ENCODE measurements at regions not wholly inside any gene's neighbourhood (a gene's known extent, or its start where the extent isn't known, plus 50 kb on each side); places are given as distances from the start of the nearest gene placed in this dataset.
"Not testable (repeated sequence)": the region's sequence is repeated elsewhere in the genome, so short reads cannot be mapped to it uniquely, and the experiment has no call there.

DNA sequence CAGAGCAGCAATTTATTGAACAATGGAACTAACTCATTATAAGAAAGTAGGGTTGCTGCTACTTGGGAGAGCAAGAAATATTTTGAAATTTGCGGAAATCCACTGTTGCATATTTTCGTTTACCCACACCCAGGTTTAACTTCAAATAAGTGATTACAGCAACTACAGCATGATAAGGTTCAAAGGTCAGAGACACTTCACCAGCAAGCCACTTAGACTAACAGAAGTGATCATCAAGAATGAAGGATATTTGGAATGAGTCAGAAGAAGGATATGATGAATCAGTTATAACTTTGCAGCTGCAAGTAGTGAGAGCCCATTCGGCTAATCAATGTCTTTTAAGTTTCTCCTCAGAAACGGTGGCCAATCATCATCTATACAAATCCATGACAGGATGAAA is 199.3 kb downstream of the TMA16 start:
- DNase-seq (ENCODE audit: low spot score): no peak
- no peak overlapping the region for H3K4me2 ChIP-seq (ENCODE audit: low read length)
- CTCF ChIA-PET (ENCODE audit: unreplicated experiment): no interaction called here
- H3K9me3 ChIP-seq (ENCODE audit: low read length): no peaks in the 10 kb centered on the region
- H3K4me1 ChIP-seq (ENCODE audit: insufficient read depth, low read length, poor library complexity, severe bottlenecking): no peaks in the 10 kb centered on the region
- H3K27ac ChIP-seq (ENCODE audit: low read depth, low read length, poor library complexity, severe bottlenecking): no peak overlapping the region
- no peak overlapping the region for H3K4me3 ChIP-seq (ENCODE audit: low read depth, low read length, poor library complexity, severe bottlenecking)
- TF ChIP-seq, protein P1, sequence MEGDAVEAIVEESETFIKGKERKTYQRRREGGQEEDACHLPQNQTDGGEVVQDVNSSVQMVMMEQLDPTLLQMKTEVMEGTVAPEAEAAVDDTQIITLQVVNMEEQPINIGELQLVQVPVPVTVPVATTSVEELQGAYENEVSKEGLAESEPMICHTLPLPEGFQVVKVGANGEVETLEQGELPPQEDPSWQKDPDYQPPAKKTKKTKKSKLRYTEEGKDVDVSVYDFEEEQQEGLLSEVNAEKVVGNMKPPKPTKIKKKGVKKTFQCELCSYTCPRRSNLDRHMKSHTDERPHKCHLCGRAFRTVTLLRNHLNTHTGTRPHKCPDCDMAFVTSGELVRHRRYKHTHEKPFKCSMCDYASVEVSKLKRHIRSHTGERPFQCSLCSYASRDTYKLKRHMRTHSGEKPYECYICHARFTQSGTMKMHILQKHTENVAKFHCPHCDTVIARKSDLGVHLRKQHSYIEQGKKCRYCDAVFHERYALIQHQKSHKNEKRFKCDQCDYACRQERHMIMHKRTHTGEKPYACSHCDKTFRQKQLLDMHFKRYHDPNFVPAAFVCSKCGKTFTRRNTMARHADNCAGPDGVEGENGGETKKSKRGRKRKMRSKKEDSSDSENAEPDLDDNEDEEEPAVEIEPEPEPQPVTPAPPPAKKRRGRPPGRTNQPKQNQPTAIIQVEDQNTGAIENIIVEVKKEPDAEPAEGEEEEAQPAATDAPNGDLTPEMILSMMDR (conservative IDR thresholded peaks at IDR 0.05; ENCODE audit: low read length): no peak
- TF ChIP-seq EZH2phosphoT487 (IDR thresholded peaks at IDR 0.05; ENCODE audit: borderline replicate concordance, low read depth, low read length): no peak
- intact Hi-C loops (cut with micrococcal nuclease; ENCODE audit: unreplicated experiment): no loop called here
- no TSS peak for BruUV-seq (replicated peaks)
- H3K9me2 ChIP-seq (ENCODE audit: insufficient read depth, low read length): no peaks in the 10 kb centered on the region
- POLR2A ChIA-PET: no interaction called here
- no peaks in the 10 kb centered on the region for H4K20me1 ChIP-seq (ENCODE audit: insufficient read depth, low read length)
- H2AFZ ChIP-seq (ENCODE audit: low read length): no peak overlapping the region
- H3K36me3 ChIP-seq (ENCODE audit: insufficient read depth, low read length): no peaks in the 10 kb centered on the region
- no peaks in the 10 kb centered on the region for H3K79me2 ChIP-seq (ENCODE audit: insufficient read depth, low read depth, low read length)

DNA sequence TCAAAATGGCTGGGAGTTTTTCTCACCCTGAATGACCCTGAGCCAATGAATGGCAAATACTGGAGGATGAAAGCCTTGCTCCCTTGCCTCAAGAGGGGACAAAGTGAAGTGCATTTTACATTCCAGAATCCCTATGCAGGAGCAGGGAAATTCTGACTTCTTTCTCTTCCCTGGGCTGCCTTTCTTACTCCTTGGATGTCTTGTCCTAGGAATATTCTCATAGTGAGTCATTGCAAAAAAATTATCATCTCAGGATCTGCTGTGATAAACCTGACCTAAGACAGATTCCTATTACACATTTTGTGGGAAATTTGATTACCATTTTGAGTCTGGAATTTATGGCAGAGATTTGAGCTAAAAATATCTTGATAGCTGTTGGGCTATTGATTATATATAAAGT is 199.9 kb downstream of the TMA16 start:
- Histone ChIP-seq H3K9me2 (ENCODE audit: insufficient read depth, low read length) (no peaks in the 10 kb centered on the region), H2AFZ (ENCODE audit: low read length) (no peak overlapping the region), H3K4me2 (ENCODE audit: low read length) (no peak overlapping the region), H3K9me3 (ENCODE audit: low read length) (no peaks in the 10 kb centered on the region), H3K36me3 (ENCODE audit: insufficient read depth, low read length) (no peaks in the 10 kb centered on the region), H3K4me1 (ENCODE audit: insufficient read depth, low read length, poor library complexity, severe bottlenecking) (no peaks in the 10 kb centered on the region), H3K27ac (ENCODE audit: low read depth, low read length, poor library complexity, severe bottlenecking) (no peak overlapping the region), H4K20me1 (ENCODE audit: insufficient read depth, low read length) (no peaks in the 10 kb centered on the region), H3K79me2 (ENCODE audit: insufficient read depth, low read depth, low read length) (no peaks in the 10 kb centered on the region), H3K4me3 (ENCODE audit: low read depth, low read length, poor library complexity, severe bottlenecking) (no peak overlapping the region)
- intact Hi-C loops (cut with micrococcal nuclease; ENCODE audit: unreplicated experiment): no loop called here
- BruUV-seq (replicated peaks): no TSS peak
- POLR2A ChIA-PET: interaction anchor here (0.6 kb wide), 1 partner anchor 364 kb away, joined by 3 read pairs; no protein-coding TSS in a partner anchor
- CTCF ChIA-PET (ENCODE audit: unreplicated experiment): no interaction called here
- DNase-seq (ENCODE audit: low spot score): no peak
- TF ChIP-seq, protein P1 (conservative IDR thresholded peaks at IDR 0.05; ENCODE audit: low read length): no peak
- TF ChIP-seq EZH2phosphoT487 (IDR thresholded peaks at IDR 0.05; ENCODE audit: borderline replicate concordance, low read depth, low read length): no peak

DNA sequence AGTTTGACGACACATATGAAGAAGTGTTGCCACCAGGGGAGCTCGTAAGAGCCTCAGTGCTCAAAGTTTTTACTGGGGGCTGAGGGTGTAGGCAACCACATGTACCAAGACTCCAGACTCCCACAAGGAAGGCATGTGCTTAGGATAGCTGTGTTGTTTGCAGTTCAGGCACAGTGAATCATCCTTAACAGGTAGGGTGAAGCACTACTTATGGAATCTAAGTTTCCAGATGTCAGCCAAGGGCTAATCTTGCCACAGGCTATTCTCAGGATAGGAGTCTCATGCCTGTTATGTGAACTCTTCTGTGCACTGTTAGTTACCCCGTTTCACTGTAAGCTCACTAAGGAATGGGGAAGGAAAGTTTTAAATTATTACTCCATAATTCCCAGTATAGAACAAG is 202.6 kb downstream of the TMA16 start:
- intact Hi-C loops (cut with micrococcal nuclease; ENCODE audit: unreplicated experiment): no loop called here
- Histone ChIP-seq H4K20me1 (ENCODE audit: insufficient read depth, low read length) (no peaks in the 10 kb centered on the region), H3K9me3 (ENCODE audit: low read length) (no peaks in the 10 kb centered on the region), H3K27ac (ENCODE audit: low read depth, low read length, poor library complexity, severe bottlenecking) (no peak overlapping the region), H2AFZ (ENCODE audit: low read length) (no peak overlapping the region), H3K4me3 (ENCODE audit: low read depth, low read length, poor library complexity, severe bottlenecking) (no peak overlapping the region), H3K4me2 (ENCODE audit: low read length) (no peak overlapping the region), H3K4me1 (ENCODE audit: insufficient read depth, low read length, poor library complexity, severe bottlenecking) (no peaks in the 10 kb centered on the region), H3K9me2 (ENCODE audit: insufficient read depth, low read length) (no peaks in the 10 kb centered on the region), H3K79me2 (ENCODE audit: insufficient read depth, low read depth, low read length) (no peaks in the 10 kb centered on the region), H3K36me3 (ENCODE audit: insufficient read depth, low read length) (no peaks in the 10 kb centered on the region)
- CTCF ChIA-PET (ENCODE audit: unreplicated experiment): no interaction called here
- no peak for TF ChIP-seq EZH2phosphoT487 (IDR thresholded peaks at IDR 0.05; ENCODE audit: borderline replicate concordance, low read depth, low read length)
- TF ChIP-seq, protein P1 (conservative IDR thresholded peaks at IDR 0.05; ENCODE audit: low read length): no peak
- POLR2A ChIA-PET: no interaction called here
- BruUV-seq (replicated peaks): no TSS peak
- no peak for DNase-seq (ENCODE audit: low spot score)

DNA sequence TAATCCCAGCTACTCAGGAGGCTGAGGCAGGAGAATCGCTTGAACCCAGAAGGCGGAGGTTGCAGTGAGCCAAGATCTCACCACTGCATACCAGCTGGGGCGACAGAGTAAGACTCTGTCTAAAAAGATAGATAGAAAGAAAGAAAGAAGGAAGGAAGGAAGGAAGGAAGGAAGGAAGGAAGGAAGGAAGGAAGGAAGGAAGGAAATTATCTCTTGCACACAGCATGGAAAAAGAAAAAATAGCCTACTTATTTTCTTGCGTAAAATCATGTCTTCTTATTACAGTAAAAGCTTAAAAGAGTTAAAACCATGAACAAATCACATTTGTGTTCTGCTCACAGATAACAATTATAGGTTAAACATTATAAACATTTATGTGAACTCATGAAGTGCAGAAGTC is 205.9 kb downstream of the TMA16 start:
- H2AFZ ChIP-seq (ENCODE audit: low read length); intact Hi-C loops (cut with micrococcal nuclease; ENCODE audit: unreplicated experiment); H3K4me2 ChIP-seq (ENCODE audit: low read length); H3K4me3 ChIP-seq (ENCODE audit: low read depth, low read length, poor library complexity, severe bottlenecking); H3K4me1 ChIP-seq (ENCODE audit: insufficient read depth, low read length, poor library complexity, severe bottlenecking); CTCF ChIA-PET (ENCODE audit: unreplicated experiment); H3K27ac ChIP-seq (ENCODE audit: low read depth, low read length, poor library complexity, severe bottlenecking); DNase-seq (ENCODE audit: low spot score); H3K9me2 ChIP-seq (ENCODE audit: insufficient read depth, low read length); H4K20me1 ChIP-seq (ENCODE audit: insufficient read depth, low read length); H3K79me2 ChIP-seq (ENCODE audit: insufficient read depth, low read depth, low read length); BruUV-seq (replicated peaks); H3K36me3 ChIP-seq (ENCODE audit: insufficient read depth, low read length); H3K9me3 ChIP-seq (ENCODE audit: low read length): not testable (repeated sequence)
- POLR2A ChIA-PET: interaction anchor here (0.9 to 1.6 kb wide), 3 partner anchors 10 to 37 kb away, joined by 3 to 4 read pairs (median 3); no protein-coding TSS in a partner anchor

Data from OCI-LY7 (cell line).